ENCODE measurements at regions not wholly inside any gene's neighbourhood (a gene's known extent, or its start where the extent isn't known, plus 50 kb on each side); places are given as distances from the start of the nearest gene placed in this dataset.

GRCh38 chr20:4560667-4561066, 125.6 kb upstream of the PRNP start:
- Histone ChIP-seq H3K27me3 (ENCODE audit: insufficient read depth) (no peaks in the 10 kb centered on the region), H3K9me2 (no peaks in the 10 kb centered on the region), H3K27ac (ENCODE audit: low read depth in 2 of 2, low read length in 1 of 2) (peak overlapping the region in 1 of 2 experiments; percentile 43; a peak in 1 of 4 replicates), H3F3A (replicated peaks; ENCODE audit: insufficient read depth) (peaks cover 6% of the 10 kb centered on the region), H3K36me3 (replicated peaks in 1 of 2; ENCODE audit: control insufficient read depth in 1 of 2, insufficient read depth in 2 of 2, low read length in 1 of 2) (no peaks in the 10 kb centered on the region), H3K4me3 (ENCODE audit: low read depth in 2 of 2, low read length in 1 of 2) (no peak overlapping the region), H3K9ac (no peak overlapping the region), H3K9me3 (peaks cover 6% of the 10 kb centered on the region; the same call in 1 of the 2 replicates), H2AFZ (ENCODE audit: low read depth) (no peak overlapping the region), H4K20me1 (ENCODE audit: insufficient read depth) (no peaks in the 10 kb centered on the region), H3K4me1 (ENCODE audit: control insufficient read depth in 1 of 2, insufficient read depth in 2 of 2, low read depth in 1 of 2, low read length in 1 of 2) (peaks cover 0 to 15% of the 10 kb centered on the region in 2 experiments; a peak in 1 of 4 replicates), H3K4me2 (no peak overlapping the region), H3K79me2 (ENCODE audit: insufficient read depth) (no peaks in the 10 kb centered on the region)
- DNase-seq: no peak
- WGBS (ENCODE audit: low lambda C conversion rate): 9% methylated on average over 2 of the region's 2 CpGs
- ChIA-PET POLR2A (no interaction called here), CTCF (interaction anchor here (0.7 kb wide), 1 partner anchor 23 kb away, joined by 3 read pairs; no protein-coding TSS in a partner anchor)
- TF ChIP-seq CTCF (IDR thresholded peaks at IDR 0.05) (no peak), RAD21 (IDR thresholded peaks at IDR 0.05; ENCODE audit: low read length) (no peak), USF1 (IDR thresholded peaks at IDR 0.05; ENCODE audit: borderline replicate concordance, low read depth) (no peak), TAF1 (IDR thresholded peaks at IDR 0.05; ENCODE audit: borderline replicate concordance, low read depth, low read length) (no peak), EZH2phosphoT487 (IDR thresholded peaks at IDR 0.05; ENCODE audit: borderline replicate concordance, low read depth) (no peak), TEAD4 (IDR thresholded peaks at IDR 0.05; ENCODE audit: borderline replicate concordance, insufficient read depth) (no peak), RFX5 (IDR thresholded peaks at IDR 0.05; ENCODE audit: low read length) (no peak), MXI1 (IDR thresholded peaks at IDR 0.05; ENCODE audit: low read depth, low read length) (no peak), GATA2 (CRISPR knock-in tag; IDR thresholded peaks at IDR 0.05) (no peak), TCF12 (IDR thresholded peaks at IDR 0.05) (no peak), MAX (IDR thresholded peaks at IDR 0.05; ENCODE audit: low read depth) (no peak)

- 8% methylated on average over 2 of the region's 2 CpGs for WGBS (ENCODE audit: low lambda C conversion rate)
- CTCF ChIA-PET: no interaction called here
- no peaks in the 10 kb centered on the region for H3K27me3 ChIP-seq (ENCODE audit: insufficient read depth)
- H2AFZ ChIP-seq (ENCODE audit: low read depth): no peak overlapping the region
- no peaks in the 10 kb centered on the region for H3K36me3 ChIP-seq (replicated peaks in 1 of 2; ENCODE audit: control insufficient read depth in 1 of 2, insufficient read depth in 2 of 2, low read length in 1 of 2)
- no peaks in the 10 kb centered on the region for H3K79me2 ChIP-seq (ENCODE audit: insufficient read depth)
- POLR2A ChIA-PET: no interaction called here
- H3K9ac ChIP-seq: no peak overlapping the region
- no peaks in the 10 kb centered on the region for H3K9me2 ChIP-seq
- H3K27ac ChIP-seq (ENCODE audit: low read depth in 2 of 2, low read length in 1 of 2): no peak overlapping the region
- no peak for DNase-seq
- H3K4me1 ChIP-seq (ENCODE audit: control insufficient read depth in 1 of 2, insufficient read depth in 2 of 2, low read depth in 1 of 2, low read length in 1 of 2): peaks cover 0 to 22% of the 10 kb centered on the region in 2 experiments; a peak in 1 of 4 replicates
- H3K4me2 ChIP-seq: no peak overlapping the region
- no peaks in the 10 kb centered on the region for H4K20me1 ChIP-seq (ENCODE audit: insufficient read depth)
- peaks cover 12% of the 10 kb centered on the region for H3F3A ChIP-seq (replicated peaks; ENCODE audit: insufficient read depth)
- H3K4me3 ChIP-seq (ENCODE audit: low read depth in 2 of 2, low read length in 1 of 2): no peak overlapping the region
- TF ChIP-seq USF1 (IDR thresholded peaks at IDR 0.05; ENCODE audit: borderline replicate concordance, low read depth) (no peak), FOXM1 (IDR thresholded peaks at IDR 0.05; ENCODE audit: low read depth) (no peak)
- H3K9me3 ChIP-seq: peaks cover 6% of the 10 kb centered on the region; the same call in 1 of the 2 replicates
Measured at GRCh38 chr20:4559906-4560305, 126.3 kb upstream of the PRNP start.

All from SK-N-SH (cell line).